ENCODE measurements at regions not wholly inside any gene's neighbourhood (a gene's known extent, or its start where the extent isn't known, plus 50 kb on each side); places are given as distances from the start of the nearest gene placed in this dataset.

DNA sequence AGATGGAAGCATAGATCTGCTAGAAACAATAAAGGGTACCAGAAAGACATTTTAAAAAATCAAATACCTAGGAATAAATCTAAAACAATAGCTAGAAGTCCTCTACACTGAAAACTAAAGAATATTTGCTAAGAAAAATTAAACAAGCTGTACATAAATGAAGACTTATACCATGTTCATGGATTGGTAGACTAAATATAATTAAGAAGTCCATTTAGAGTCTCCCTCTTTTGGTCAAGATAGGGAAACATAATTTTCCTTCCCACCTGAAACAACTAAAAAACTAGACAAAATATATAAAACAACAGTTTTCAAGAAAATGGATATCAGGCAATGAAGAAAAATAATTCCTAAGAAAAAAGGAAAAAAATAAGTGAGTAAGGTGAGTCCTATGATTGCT is 120.0 kb upstream of the TAB2 start:
- Histone ChIP-seq H3K27me3 (no peaks in the 10 kb centered on the region), H3K27ac (no peak overlapping the region), H3K4me1 (no peaks in the 10 kb centered on the region), H3K4me3 (no peak overlapping the region), H3K36me3 (no peaks in the 10 kb centered on the region), H3K9me3 (peaks cover 0 to 7% (median 0%) of the 10 kb centered on the region in 3 donors)
- DNase-seq = no peak
- TF ChIP-seq, protein P1, sequence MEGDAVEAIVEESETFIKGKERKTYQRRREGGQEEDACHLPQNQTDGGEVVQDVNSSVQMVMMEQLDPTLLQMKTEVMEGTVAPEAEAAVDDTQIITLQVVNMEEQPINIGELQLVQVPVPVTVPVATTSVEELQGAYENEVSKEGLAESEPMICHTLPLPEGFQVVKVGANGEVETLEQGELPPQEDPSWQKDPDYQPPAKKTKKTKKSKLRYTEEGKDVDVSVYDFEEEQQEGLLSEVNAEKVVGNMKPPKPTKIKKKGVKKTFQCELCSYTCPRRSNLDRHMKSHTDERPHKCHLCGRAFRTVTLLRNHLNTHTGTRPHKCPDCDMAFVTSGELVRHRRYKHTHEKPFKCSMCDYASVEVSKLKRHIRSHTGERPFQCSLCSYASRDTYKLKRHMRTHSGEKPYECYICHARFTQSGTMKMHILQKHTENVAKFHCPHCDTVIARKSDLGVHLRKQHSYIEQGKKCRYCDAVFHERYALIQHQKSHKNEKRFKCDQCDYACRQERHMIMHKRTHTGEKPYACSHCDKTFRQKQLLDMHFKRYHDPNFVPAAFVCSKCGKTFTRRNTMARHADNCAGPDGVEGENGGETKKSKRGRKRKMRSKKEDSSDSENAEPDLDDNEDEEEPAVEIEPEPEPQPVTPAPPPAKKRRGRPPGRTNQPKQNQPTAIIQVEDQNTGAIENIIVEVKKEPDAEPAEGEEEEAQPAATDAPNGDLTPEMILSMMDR (IDR thresholded peaks at IDR 0.05) = no peak
- TF ChIP-seq POLR2A (IDR thresholded peaks at IDR 0.05) = no peak
- intact Hi-C loops (cut with DNase I) = no loop called here

DNA sequence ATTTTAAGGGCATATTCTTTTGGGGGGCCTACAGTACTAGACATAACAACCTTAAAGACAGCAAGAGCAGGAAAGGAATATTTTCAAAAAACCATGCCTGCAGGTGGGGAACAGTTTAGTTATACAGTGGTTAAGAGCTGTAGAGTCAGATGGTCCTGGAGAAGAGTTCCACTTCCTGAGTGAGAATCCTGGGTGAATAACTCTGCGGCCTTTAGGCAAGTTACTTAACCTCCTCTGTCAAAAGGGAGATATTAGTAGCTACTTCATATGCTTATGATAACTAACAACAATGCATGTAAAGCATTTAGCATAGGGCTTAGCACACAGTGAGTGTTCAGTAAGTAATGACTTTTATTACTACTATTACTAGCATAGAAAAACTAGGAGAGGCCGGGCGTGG is 119.2 kb upstream of the TAB2 start:
- intact Hi-C loops (cut with DNase I) = no loop called here
- DNase-seq = no peak
- 74 to 93% methylated on average over 3 of the region's 3 CpGs for WGBS, 2 donors

DNA sequence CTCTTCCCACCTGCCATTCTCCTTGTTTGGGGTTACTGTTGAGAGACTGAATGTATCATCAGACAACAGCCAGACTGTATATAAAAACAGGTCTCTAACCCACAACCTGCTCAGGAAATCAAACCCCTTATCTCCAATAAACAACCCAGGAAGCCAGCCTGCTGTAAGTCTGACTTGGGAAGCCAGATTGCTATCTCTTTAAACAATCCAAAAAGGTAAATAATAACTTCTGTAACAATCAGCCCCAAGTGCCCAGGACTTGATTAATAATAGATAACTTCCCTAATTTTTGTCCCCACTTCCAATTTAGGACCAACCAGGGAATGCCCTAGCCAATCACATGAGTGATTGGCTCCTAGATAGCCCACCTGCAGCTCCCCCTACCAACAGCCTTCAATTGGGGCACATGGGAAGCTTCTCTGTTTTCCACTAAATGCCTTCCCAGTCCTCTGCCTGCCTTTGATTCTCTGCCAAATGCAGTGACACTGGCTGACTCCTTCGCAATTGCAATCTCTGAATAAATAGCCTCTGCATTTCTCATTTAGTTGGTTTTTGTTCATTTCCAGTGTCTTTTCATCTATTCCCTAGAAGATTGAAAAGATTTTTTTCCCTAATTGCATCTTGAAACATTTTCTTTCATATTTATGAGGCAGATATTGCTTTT is 117.1 kb upstream of the TAB2 start:
- TF ChIP-seq, protein P1 (IDR thresholded peaks at IDR 0.05) = no peak
- TF ChIP-seq POLR2A (IDR thresholded peaks at IDR 0.05) = no peak
- no peaks in the 10 kb centered on the region for H3K36me3 ChIP-seq
- no peak overlapping the region for H3K4me3 ChIP-seq
- WGBS, 2 donors = 21 to 94% methylated on average over 1 of the region's 1 CpG
- intact Hi-C loops (cut with DNase I) = no loop called here
- peaks cover 0 to 7% (median 0%) of the 10 kb centered on the region in 3 donors for H3K9me3 ChIP-seq
- H3K27ac ChIP-seq = no peak overlapping the region
- no peaks in the 10 kb centered on the region for H3K27me3 ChIP-seq
- no peaks in the 10 kb centered on the region for H3K4me1 ChIP-seq
- no peak for DNase-seq

More for the DNA sequence above, 119.2 kb upstream of the TAB2 start:
- no peaks in the 10 kb centered on the region for H3K27me3 ChIP-seq
- H3K27ac ChIP-seq = no peak overlapping the region
- TF ChIP-seq, protein P1 (IDR thresholded peaks at IDR 0.05) = no peak
- no peak for TF ChIP-seq POLR2A (IDR thresholded peaks at IDR 0.05)
- no peaks in the 10 kb centered on the region for H3K36me3 ChIP-seq
- no peak overlapping the region for H3K4me3 ChIP-seq
- H3K9me3 ChIP-seq = peaks cover 0 to 7% (median 0%) of the 10 kb centered on the region in 3 donors
- no peaks in the 10 kb centered on the region for H3K4me1 ChIP-seq

DNA sequence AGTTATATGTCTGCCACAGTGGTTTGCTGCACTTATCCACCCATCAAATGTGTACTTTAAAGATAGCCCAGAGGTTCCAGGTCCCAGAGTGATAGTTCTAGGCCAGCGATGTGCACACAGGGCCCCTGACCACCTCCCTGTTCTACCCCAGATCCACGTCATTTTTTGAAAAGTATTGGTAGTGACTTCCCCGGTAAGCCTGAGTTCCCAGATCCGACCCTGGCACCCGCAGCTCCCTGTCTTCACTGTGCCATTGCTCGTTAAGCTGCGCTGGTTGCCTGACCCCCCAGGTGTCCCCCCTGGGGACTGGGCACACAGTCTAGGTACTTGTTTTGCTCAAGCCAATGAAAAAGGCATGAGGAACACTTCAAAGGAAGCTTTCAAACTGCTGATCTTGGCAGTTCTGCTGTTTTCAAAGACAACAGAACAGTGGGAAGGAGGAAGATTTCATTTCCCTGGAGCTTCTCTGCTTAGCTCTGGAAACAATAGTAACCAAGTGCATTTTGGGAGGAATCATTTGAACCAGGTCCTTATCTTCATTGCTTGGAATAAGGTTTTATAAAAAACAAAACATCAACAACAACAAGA is 116.3 kb upstream of the TAB2 start:
- H3K36me3 ChIP-seq = no peaks in the 10 kb centered on the region
- no peak overlapping the region for H3K4me3 ChIP-seq
- no peaks in the 10 kb centered on the region for H3K27me3 ChIP-seq
- WGBS, 2 donors = 88 to 92% methylated on average over 3 to 7 of the region's 7 CpGs
- intact Hi-C loops (cut with DNase I) = no loop called here
- no peak overlapping the region for H3K27ac ChIP-seq
- no peaks in the 10 kb centered on the region for H3K4me1 ChIP-seq
- no peak for TF ChIP-seq POLR2A (IDR thresholded peaks at IDR 0.05)
- TF ChIP-seq, protein P1 (IDR thresholded peaks at IDR 0.05) = no peak
- no peak for DNase-seq
- H3K9me3 ChIP-seq = peaks cover 0 to 7% (median 0%) of the 10 kb centered on the region in 3 donors

DNA sequence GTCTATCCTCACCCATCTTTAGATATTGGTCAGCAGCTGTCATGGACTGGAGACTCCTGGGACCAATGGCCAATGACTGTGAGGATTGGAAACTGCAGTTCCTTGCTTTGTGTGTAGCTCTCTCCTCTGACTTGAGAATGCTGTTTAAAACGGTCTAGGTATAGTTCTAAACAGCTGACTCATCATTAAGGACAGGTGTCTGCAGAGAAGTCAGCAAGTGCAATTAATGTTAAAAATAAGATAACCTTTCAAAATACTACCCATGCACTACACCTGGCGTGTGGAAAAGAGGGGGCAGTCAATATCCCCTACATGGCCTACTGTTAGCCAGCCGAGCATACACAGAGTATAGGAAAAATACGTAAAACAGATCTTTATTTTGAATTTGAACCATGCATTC is 115.4 kb upstream of the TAB2 start:
- Histone ChIP-seq H3K36me3 (no peaks in the 10 kb centered on the region), H3K4me1 (no peaks in the 10 kb centered on the region), H3K9me3 (peaks cover 0 to 6% (median 0%) of the 10 kb centered on the region in 3 donors), H3K27ac (no peak overlapping the region), H3K27me3 (no peaks in the 10 kb centered on the region), H3K4me3 (no peak overlapping the region)
- DNase-seq = no peak
- TF ChIP-seq POLR2A (IDR thresholded peaks at IDR 0.05) = no peak
- TF ChIP-seq, protein P1 (IDR thresholded peaks at IDR 0.05) = no peak
- WGBS, 2 donors = 86 to 95% methylated on average over 4 of the region's 4 CpGs
- intact Hi-C loops (cut with DNase I) = no loop called here
